ENCODE measurements at regions not wholly inside any gene's neighbourhood (a gene's known extent, or its start where the extent isn't known, plus 50 kb on each side); places are given as distances from the start of the nearest gene placed in this dataset.

GRCh38 chr4:35986537-35986936 is 257.8 kb downstream of the ARAP2 start:
- TF ChIP-seq EZH2 (IDR thresholded peaks at IDR 0.05; ENCODE audit: low read length, missing control alignments) (no peak), CTCF (conservative IDR thresholded peaks at IDR 0.05 in 1 of 2, IDR thresholded peaks at IDR 0.05 in 1 of 2; ENCODE audit: low read depth in 1 of 2, low read length in 2 of 2) (no peak)

Data from fibroblast of lung (primary cell).